HUES64 (cell line): ENCODE measurements at regions not wholly inside any gene's neighbourhood (a gene's known extent, or its start where the extent isn't known, plus 50 kb on each side); places are given as distances from the start of the nearest gene placed in this dataset.

Experiments
- H3K27ac ChIP-seq: 2 replicates; pipeline ENCODE4 v1.7.0; 2013; ENCODE audit warnings: low read depth, low read length, inconsistent platforms
- H3K27me3 ChIP-seq: 2 replicates; pipeline ENCODE4 v1.6.1; 2013; ENCODE audit warnings: mild to moderate bottlenecking, low read length; ENCODE audit not compliant: insufficient read depth
- H3K36me3 ChIP-seq: 2 replicates; pipeline ENCODE4 v1.6.1; 2013; ENCODE audit warnings: mild to moderate bottlenecking, low read length; ENCODE audit not compliant: insufficient read depth
- H3K4me1 ChIP-seq: 2 replicates; pipeline ENCODE4 v1.6.1; 2013; ENCODE audit warnings: mild to moderate bottlenecking, low read length, moderate library complexity; ENCODE audit not compliant: insufficient read depth
- H3K4me3 ChIP-seq: 2 replicates; pipeline ENCODE4 v1.5.1; 2013; ENCODE audit warnings: mild to moderate bottlenecking, low read length, moderate library complexity
- H3K9ac ChIP-seq: 2 replicates; pipeline ENCODE4 v1.6.1; 2013; ENCODE audit warnings: mild to moderate bottlenecking, low read depth, low read length
- H3K9me3 ChIP-seq: 2 replicates; pipeline ENCODE4 v1.6.1; 2013; ENCODE audit warnings: low read depth, low read length; ENCODE audit not compliant: insufficient read depth
- WGBS: fragments of 150-250, 120-280 bp; methylation state at CpG from one replicate; pipeline ENCODE4 v1.1.7; 2013; ENCODE audit warnings: missing lambda C conversion rate; 5-methylcytosine and 5-hydroxymethylcytosine counted together

GRCh38 chr9:87086221-87086818, 139.0 kb upstream of the GAS1 start:
- H3K4me3 ChIP-seq = no peak overlapping the region
- H3K4me1 ChIP-seq = no peaks in the 10 kb centered on the region
- 92% methylated on average over 7 of the region's 8 CpGs for WGBS
- no peaks in the 10 kb centered on the region for H3K9me3 ChIP-seq
- no peak overlapping the region for H3K9ac ChIP-seq
- H3K27ac ChIP-seq = no peak overlapping the region
- no peaks in the 10 kb centered on the region for H3K36me3 ChIP-seq
- H3K27me3 ChIP-seq = no peaks in the 10 kb centered on the region

- Histone ChIP-seq H3K9me3 (no peaks in the 10 kb centered on the region), H3K27me3 (no peaks in the 10 kb centered on the region), H3K4me1 (no peaks in the 10 kb centered on the region), H3K4me3 (no peak overlapping the region), H3K27ac (no peak overlapping the region), H3K36me3 (no peaks in the 10 kb centered on the region), H3K9ac (no peak overlapping the region)
These were observed 139.9 kb upstream of the GAS1 start for GRCh38 chr9:87087197-87087596.

GRCh38 chr9:87088192-87088591, 140.9 kb upstream of the GAS1 start:
- Histone ChIP-seq H3K9ac (no peak overlapping the region), H3K4me3 (no peak overlapping the region), H3K27me3 (no peaks in the 10 kb centered on the region), H3K27ac (no peak overlapping the region), H3K9me3 (no peaks in the 10 kb centered on the region), H3K36me3 (no peaks in the 10 kb centered on the region), H3K4me1 (no peaks in the 10 kb centered on the region)
- whole genome bisulfite sequencing = 100% methylated on average over 1 of the region's 1 CpG

GRCh38 chr9:87088621-87089365, 141.5 kb upstream of the GAS1 start:
- 95% methylated on average over 5 of the region's 5 CpGs for WGBS
- Histone ChIP-seq H3K9ac (no peak overlapping the region), H3K4me1 (no peaks in the 10 kb centered on the region), H3K27ac (no peak overlapping the region), H3K4me3 (no peak overlapping the region), H3K27me3 (no peaks in the 10 kb centered on the region), H3K9me3 (no peaks in the 10 kb centered on the region), H3K36me3 (no peaks in the 10 kb centered on the region)

- 29% methylated on average over 2 of the region's 2 CpGs for WGBS
- no peaks in the 10 kb centered on the region for H3K36me3 ChIP-seq
- H3K27me3 ChIP-seq = no peaks in the 10 kb centered on the region
- H3K9me3 ChIP-seq = no peaks in the 10 kb centered on the region
- no peaks in the 10 kb centered on the region for H3K4me1 ChIP-seq
- no peak overlapping the region for H3K4me3 ChIP-seq
- no peak overlapping the region for H3K27ac ChIP-seq
- no peak overlapping the region for H3K9ac ChIP-seq
These were observed 142.2 kb upstream of the GAS1 start for GRCh38 chr9:87089506-87089905.

- H3K27me3 ChIP-seq = no peaks in the 10 kb centered on the region
- no peaks in the 10 kb centered on the region for H3K4me1 ChIP-seq
- H3K9me3 ChIP-seq = no peaks in the 10 kb centered on the region
These were observed 142.6 kb upstream of the GAS1 start for GRCh38 chr9:87089929-87090328.

GRCh38 chr9:87093777-87094176, 146.5 kb upstream of the GAS1 start:
- no peaks in the 10 kb centered on the region for H3K36me3 ChIP-seq

More at GRCh38 chr9:87089929-87090328, 142.6 kb upstream of the GAS1 start:
- no peak overlapping the region for H3K27ac ChIP-seq
- H3K4me3 ChIP-seq = no peak overlapping the region
- H3K9ac ChIP-seq = no peak overlapping the region
- no peaks in the 10 kb centered on the region for H3K36me3 ChIP-seq

GRCh38 chr9:87095951-87096350, 148.6 kb upstream of the GAS1 start:
- Histone ChIP-seq H3K4me1 (no peaks in the 10 kb centered on the region), H3K9ac (no peak overlapping the region)

More at GRCh38 chr9:87093777-87094176, 146.5 kb upstream of the GAS1 start:
- Histone ChIP-seq H3K4me1 (no peaks in the 10 kb centered on the region), H3K9me3 (no peaks in the 10 kb centered on the region), H3K27me3 (no peaks in the 10 kb centered on the region), H3K9ac (no peak overlapping the region), H3K27ac (no peak overlapping the region), H3K4me3 (no peak overlapping the region)
- WGBS = 93% methylated on average over 2 of the region's 3 CpGs

GRCh38 chr9:87096506-87096905, 149.2 kb upstream of the GAS1 start:
- 100% methylated on average over 2 of the region's 2 CpGs for WGBS
- Histone ChIP-seq H3K4me3 (no peak overlapping the region), H3K27me3 (no peaks in the 10 kb centered on the region), H3K27ac (no peak overlapping the region), H3K4me1 (no peaks in the 10 kb centered on the region), H3K9ac (no peak overlapping the region), H3K9me3 (no peaks in the 10 kb centered on the region), H3K36me3 (no peaks in the 10 kb centered on the region)

More at GRCh38 chr9:87095951-87096350, 148.6 kb upstream of the GAS1 start:
- H3K36me3 ChIP-seq = no peaks in the 10 kb centered on the region
- H3K27me3 ChIP-seq = no peaks in the 10 kb centered on the region
- no peaks in the 10 kb centered on the region for H3K9me3 ChIP-seq
- WGBS = 89% methylated on average over 5 of the region's 5 CpGs
- no peak overlapping the region for H3K4me3 ChIP-seq
- no peak overlapping the region for H3K27ac ChIP-seq

GRCh38 chr9:87097238-87097637, 149.9 kb upstream of the GAS1 start:
- Histone ChIP-seq H3K4me1 (no peaks in the 10 kb centered on the region), H3K27me3 (no peaks in the 10 kb centered on the region), H3K27ac (no peak overlapping the region), H3K9me3 (no peaks in the 10 kb centered on the region), H3K4me3 (no peak overlapping the region), H3K9ac (no peak overlapping the region), H3K36me3 (no peaks in the 10 kb centered on the region)
- 100% methylated on average over 1 of the region's 3 CpGs for WGBS

- no peaks in the 10 kb centered on the region for H3K9me3 ChIP-seq
- H3K27ac ChIP-seq = no peak overlapping the region
- H3K27me3 ChIP-seq = no peaks in the 10 kb centered on the region
- H3K9ac ChIP-seq = no peak overlapping the region
- no peak overlapping the region for H3K4me3 ChIP-seq
- no peaks in the 10 kb centered on the region for H3K36me3 ChIP-seq
- 100% methylated on average over 1 of the region's 1 CpG for WGBS
- no peaks in the 10 kb centered on the region for H3K4me1 ChIP-seq
These were observed 152.1 kb upstream of the GAS1 start for GRCh38 chr9:87099407-87099806.
